ENCODE measurements at regions not wholly inside any gene's neighbourhood (a gene's known extent, or its start where the extent isn't known, plus 50 kb on each side); places are given as distances from the start of the nearest gene placed in this dataset.
"Not testable (repeated sequence)": the region's sequence is repeated elsewhere in the genome, so short reads cannot be mapped to it uniquely, and the experiment has no call there.

DNA sequence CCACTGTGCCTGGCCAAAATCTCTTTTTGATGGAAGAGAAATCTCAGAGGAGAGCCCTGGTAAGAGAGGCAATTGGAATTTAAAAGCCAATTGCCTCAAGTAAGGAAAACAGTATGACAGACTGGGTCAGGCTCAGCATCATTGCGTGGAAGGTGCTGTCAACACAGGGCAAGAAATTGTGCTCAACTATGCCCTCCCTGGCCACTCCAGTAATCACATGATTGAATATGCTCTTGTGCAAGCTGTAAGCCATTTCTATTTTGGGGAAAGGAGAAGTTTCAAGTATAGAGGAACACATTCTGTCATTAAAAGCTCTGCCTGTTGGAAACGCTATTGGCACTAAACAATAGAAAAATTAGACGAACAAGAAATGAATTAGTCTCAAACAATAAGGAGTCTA, 1127.7 kb downstream of the REEP3 start:
- DNase-seq = no peak

DNA sequence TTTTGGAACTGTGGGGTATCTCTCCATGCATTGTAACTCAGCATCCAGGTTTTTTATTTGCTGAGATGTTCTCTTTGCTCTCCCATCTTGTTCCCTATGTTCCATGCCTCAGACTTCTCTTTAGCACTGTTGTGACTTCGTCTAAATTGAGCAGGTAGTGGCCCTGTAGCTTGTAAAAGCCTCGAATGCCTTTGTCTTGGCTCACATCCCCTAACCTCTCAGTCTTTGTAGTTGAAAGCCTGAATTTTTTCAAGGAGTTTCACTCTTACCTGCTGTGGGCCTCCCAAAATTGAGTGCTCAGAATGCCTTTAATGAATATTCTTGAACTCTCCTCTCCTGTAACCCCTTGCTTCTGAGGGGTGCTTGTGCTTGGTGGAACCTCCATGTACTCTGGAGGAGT, 1137.3 kb downstream of the REEP3 start:
- no peak for DNase-seq

DNA sequence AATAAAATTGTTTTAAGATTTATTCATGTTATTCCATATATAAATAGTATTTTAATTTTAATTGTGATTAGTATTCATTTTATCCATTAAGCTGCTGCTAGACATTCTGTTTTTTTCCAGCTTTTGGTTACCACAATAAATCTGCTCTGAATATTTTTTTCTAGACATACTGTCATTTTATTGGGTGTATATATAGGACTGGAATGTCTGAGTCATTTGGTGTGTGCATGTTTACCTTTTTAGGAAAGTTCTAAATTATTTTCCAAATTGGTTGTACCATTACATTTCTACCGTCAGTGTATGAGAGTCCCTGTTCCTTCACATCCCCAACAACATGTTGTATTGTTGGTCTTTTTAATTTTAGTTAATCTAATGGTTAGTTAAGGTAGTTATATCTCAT, 1138.1 kb downstream of the REEP3 start:
- DNase-seq = no peak

DNA sequence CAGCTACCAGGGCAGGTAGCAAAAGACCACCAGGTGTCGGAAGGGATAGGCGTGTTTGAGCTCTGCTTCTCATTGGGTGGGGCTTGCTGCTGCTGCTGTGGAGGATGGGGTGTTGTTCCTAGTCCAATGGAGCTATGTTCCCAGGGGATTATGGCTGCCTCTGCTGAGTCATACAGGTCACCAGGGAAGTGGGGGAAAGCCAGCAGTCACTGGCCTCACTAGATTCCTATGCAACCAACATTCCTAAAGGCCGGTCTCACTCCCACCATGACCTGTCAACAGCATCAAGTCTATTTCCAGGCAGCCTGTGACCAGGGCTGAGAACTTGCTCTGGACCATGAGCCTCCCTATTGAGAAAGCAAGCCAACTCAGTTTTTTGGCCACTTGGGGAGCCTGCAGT, 1160.8 kb downstream of the REEP3 start:
- no peak for DNase-seq

DNA sequence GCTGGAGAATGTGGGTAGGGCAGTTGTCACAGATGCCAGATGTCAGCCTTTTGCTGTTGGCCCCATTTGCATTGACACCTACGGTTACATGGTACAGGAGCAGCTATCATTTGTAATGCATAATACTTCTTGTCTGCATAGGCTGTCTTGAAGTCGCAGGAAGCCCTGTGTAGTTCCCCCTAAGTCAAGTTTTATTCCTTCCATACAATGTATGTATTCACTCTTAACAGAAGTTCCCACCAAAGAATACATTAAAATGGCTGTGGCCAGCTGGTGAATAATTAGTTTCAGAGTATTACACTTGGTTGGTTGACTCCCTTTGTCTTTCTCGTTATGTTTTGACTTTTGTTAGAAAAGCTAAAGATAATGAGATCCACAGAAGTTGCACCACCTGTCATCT, 1169.0 kb downstream of the REEP3 start:
- no peak for DNase-seq

DNA sequence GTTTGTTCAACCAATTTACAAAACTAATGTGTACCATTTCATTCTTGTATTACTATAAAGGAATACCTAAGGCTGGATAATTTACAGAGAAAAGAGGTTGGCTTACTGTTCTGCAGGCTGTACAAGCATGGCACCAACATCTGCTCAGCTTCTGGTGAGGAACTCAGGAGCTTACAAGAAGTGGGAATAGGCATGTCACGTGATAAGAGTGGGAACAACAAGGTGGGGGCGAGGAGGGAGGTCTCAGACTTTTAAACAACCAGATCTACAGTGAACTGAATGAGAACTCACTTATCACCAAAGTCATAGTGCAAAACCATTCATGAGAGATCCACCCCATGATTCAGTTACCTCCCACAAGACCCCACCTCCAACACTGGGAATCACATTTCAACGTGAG, 1178.0 kb downstream of the REEP3 start:
- DNase-seq = no peak

DNA sequence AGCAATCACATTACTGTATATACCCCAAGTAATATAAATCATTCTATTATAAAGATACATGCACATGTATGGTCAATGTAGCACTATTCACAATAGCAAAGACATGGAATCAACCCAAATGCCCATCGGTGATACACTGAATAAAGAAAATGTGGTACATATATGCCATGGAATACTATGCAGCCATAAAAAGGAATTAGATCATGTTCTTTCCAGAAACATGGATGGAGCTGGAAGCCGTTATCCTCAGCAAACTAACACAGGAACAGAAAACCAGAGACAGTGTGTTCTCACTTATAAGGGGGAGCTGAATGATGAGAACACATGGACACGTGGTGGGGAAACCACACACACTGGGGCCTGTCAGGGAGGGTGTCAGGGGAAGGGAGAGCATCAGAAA, 1180.9 kb downstream of the REEP3 start:
- not testable (repeated sequence) for DNase-seq

DNA sequence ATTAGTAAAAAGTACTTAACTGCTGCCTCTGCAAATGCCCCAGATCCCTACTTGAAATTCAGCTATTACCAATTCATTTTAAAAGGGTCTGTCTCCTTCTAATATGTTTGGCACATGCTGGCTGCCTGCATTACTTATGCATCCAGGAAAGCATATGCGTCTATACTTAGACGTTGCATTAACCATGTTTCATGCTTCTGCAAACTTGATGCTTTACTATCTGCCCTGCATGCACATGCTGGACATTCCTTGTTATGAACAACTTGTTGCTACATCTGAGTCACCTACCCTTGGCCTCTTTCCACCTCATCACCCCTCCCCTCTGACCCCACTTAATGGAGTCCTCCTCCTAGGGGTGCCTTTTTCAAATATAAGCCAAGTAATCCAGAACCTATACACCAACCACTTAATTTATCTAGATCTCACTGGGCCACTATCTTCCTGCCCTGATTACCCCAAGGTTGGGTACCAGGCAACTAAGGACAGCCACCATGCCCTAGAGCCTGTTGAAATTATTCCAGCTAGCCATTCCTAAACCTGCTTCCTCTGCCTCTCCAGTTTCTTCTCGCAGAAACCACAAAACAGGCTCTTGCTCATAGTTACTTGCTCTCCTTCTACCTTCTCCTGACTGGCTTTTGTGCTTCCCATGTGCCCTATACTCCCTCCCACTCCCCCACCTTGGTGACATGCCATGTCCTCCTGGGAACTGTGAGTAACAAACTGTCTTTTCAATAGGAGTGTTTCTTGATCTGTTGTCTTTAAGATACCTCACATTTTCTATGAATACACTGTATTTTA, 1187.9 kb downstream of the REEP3 start:
- no peak for DNase-seq

DNA sequence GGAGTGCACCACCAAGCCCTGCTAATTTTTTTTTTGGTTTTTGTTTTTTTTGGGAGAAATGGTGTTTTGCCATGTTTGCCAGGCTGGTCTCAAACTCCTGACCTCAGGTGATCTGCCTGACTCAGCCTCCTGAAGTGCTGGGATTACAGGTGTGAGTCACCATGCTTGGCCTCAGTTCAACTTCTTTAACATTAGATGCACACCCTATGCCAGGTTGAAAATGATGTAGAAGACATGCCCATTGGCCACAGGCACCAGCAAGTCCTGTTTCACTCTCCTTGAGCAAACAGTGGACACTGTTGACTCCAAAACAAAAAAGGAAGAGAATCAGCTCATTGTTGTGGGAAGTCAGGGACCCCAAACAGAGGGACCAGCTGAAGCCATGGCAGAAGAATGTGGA, 1205.3 kb downstream of the REEP3 start:
- DNase-seq = no peak

DNA sequence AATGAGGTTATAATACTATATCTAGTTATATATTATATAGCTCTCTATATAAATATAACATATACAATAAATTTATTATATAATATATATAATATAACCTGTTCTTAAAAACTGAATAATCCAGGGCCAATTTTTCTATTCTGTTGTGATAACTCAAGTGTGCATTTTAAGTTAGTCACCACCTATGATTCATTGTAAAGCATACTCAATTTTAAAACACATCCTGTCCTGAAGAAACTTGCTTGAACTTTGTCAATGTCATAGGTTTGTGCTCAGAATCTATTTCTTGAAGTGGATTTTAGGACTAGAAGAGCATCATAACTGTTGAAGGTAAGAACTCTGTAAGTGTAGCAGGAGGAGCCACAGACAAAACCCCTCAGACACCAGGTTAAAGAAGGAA, 1209.8 kb downstream of the REEP3 start:
- no peak for DNase-seq

DNA sequence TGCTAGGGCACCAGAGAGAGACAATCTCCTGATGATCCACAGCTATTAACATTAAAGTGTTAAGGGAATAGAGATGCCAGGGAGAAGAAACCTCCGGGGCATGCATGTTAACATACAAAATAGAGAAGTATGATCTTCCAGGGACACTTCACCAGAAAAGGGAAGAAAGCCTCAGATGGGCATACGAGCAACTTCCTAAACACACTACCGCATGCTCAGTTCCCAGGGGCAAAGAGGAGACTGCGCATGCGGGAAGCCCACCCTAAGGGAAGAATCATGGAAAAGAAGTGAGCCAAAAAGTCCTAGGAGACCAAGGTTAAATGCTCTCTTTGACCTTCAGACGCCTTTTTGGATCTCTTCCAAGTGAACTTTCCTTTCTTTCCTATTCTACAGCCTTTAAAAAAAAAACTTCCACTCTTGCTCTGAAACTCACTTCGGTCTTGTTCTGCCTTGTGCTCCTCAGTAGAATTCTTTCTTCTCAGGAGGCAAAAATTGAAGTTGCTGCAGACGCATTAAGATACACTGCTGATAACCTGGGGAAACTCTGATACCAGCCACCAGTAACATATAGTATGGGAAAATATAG, 1211.3 kb downstream of the REEP3 start:
- DNase-seq = no peak

DNA sequence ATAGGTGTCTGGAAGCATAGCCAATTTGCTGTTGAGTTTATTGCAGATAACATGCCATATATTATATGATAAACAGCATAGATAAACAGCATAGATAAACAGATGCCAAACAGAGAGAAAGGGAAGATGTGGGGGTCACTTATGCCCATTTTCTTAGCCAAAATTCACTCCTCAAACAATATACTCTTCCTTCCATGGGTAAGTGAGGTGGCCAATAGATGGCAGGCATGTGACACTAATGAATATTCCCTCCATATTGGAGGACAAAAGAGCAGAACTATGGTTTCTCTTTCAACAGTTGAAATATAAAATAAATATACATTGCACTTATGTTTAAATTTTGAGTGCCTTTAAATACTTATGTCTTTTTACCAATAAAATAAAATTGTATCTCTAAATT, 1212.8 kb downstream of the REEP3 start:
- no peak for DNase-seq

DNA sequence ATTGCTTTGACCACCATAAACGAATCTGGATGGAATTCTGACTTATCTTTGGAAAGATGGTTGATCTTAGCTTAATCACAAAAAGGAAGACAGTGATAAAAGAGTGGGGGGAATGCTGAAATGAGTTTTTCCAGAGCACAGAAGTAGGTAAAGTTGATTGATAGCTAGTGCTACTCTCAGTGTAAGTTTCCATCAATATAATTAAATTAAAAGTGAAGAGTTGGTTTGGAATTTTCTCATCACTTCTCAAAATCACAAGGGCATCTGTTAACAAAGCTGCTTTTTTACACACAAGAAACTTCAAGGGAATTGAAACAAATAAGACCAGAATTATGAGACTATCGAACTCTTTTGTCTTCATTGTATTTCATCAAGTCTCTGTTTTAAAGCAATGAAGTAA, 1217.3 kb downstream of the REEP3 start:
- DNase-seq = no peak

DNA sequence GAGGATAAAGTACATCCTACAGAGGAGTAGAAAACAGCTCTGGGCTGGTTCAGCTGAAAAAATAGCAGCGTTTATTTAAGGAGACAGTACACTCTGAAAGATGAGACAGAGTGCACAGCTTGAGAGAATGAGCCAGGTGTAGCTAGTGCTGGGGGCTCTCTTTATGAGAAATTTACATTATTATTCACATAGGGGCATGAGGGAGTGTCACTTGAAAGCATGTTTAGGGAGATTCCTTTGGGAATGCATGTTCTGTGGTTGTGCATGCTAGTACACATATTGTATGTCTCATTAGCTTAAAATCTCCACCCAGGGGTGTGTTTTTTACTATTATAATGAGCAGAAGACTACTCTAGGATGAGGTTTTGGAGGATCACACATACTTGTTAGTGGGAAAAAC, 1224.4 kb downstream of the REEP3 start:
- DNase-seq = no peak

DNA sequence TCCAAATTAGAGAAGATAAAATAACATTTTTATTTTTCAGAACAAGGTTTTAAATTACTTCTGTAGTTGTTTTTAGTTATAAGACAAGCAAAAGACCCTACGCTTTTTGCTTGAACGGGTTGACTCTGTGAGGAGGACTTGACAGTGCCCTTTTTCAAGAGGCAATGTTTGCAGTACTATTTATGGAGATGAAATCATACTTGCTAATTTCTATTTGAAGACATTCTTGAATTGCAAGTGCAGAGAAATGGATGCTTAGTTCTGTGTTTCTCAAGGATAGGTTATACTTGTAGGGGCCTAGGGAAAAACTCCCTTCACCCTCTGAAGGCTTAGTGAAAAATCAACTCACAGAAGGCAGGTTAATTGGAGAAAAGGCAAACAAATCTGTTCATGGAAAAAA, 1229.5 kb downstream of the REEP3 start:
- no peak for DNase-seq

DNA sequence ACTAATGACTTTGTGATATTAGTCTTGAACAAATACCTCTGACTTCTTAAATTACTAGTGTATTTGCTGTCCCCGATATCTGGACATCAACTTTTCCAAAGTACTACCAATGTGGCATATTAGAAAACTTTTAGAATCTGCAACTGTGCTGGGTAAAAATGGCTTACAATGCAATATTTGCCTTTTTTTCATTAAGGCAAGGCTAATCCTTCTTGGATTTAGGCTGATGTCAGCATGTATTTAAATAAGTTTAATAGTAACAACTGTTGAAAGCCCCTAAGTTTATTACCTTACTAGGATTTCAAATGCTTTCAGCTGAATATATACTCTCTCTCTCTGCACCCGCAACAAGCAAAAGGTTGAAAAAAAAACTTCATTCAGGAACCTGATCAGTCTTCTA, 1232.3 kb downstream of the REEP3 start:
- DNase-seq = no peak

DNA sequence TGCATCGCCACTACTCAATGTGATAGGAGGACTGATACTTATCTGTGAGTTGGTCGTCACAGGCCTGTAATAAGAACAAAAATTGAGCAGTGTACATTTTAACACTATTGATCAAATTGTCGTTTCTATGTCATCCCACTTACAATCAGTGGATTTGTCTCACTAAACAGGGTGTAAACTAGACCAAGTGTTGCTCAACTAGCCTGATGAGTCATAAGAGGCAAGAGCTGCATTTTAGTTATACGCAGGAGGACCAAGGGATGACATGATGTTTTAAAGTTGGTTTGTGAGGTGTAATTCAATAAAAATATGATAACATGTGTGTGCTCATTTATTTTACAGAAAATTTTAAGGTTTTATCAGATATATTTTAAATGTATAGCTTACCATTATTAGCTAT, 1239.2 kb downstream of the REEP3 start:
- no peak for DNase-seq

DNA sequence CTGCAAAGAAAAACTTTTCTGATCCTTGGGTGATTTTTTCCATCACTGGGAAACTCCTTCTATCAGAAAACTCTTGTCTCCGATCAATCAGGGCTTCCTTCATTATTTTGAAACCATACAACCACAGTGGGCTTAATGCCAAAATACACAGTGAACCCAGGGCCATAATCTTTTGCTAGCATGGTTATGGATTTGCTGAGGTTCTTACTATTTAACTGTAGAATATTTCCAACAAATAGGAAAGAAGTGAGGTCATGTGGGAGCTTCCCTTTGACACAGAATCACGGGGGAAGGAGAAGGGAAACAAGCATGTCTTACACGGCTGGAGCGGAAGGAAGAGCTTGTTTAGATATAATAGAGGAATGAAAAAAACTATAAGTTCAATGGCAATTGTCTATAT, 1241.7 kb downstream of the REEP3 start:
- DNase-seq = no peak

DNA sequence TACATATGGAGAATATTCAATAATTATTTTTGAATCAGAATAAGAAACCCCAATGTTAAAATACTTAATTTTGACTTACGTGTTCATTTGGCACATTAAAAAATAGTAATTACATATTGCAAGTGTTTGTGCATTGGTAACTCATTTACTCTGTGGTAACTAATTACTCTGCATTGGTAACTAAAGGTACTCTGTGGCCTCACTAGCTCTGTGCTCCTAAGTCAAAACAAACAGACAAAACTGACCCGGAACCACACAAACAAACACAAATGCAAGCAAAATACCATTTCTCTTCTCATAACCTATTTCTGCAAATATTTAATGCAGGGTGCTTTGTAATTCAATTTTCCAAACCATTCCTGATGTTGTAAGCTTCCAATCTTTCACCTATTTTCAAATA, 1244.3 kb downstream of the REEP3 start:
- no peak for DNase-seq

DNA sequence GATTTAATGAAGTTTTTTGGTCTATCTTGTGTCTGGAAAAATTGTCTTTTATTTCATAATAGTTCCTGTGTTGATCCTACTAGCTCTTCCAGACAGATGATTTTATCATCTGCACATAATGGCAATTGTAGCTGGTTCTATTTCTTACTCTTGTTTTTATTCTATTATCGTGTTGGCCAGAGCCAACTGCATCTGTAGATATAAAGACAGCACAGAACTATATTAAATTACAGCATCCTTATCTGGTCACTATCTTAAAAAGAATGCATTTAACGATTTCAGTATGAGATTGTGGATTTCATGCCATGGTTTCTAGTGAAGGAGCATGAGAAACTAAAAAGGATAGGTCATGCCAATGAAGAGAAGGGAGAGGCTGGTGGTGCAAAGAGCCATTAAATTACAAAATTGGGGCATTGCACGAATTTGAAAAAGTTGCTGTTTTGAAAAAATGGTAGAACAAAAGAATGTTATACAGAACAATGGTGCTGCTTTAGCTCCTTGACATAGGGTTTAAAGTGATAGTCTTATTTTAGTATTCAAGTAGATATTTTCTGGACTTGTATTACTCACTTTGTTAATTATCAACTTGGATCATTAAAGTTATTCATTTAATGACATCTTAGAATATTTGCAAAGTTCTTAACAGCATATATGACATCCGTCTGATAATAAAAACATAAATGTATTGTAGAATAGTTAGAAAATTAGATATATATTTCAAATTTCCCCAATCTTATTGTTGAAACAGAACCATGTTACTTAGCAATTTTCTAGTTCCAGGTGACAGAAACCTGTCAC, 1250.3 kb downstream of the REEP3 start:
- no peak for DNase-seq

DNA sequence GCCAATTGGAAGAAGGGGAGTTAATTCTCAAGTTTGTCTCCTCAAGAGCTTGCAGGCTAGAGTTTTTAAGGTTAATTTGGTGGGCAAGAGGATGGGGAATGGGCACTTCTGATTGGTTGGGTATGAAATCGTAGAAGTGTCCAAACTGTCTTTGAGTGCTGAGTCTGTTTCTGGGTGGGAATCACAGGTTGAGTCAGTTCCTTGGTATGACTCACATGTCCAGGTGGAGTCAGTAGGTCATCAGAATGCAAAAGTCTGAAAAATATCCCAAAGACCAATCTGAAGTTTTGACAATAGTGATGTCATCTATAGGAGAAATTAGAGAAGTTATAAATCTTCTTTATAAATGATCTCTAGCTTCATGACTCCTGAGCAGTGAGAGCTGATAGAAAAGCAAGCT, 1252.2 kb downstream of the REEP3 start:
- no peak for DNase-seq

DNA sequence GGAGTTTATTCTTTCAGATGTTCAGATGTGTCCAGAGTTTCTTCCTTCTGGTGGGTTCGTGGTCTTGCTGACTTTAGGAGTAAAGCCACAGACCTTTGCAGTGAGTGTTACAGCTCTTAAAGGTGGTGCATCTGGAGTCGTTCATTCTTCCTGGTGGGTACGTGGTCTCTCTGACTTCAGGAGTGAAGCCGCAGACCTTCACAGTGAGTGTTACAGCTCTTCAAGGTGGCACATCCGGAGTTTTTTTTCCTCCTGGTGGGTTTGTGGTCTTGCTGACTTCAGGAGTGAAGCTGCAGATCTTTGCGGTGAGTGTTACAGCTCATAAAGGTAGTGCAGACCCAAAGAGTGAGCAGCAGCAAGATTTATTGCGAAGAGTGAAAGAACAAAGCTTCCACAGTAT, 1263.2 kb downstream of the REEP3 start:
- not testable (repeated sequence) for DNase-seq

DNA sequence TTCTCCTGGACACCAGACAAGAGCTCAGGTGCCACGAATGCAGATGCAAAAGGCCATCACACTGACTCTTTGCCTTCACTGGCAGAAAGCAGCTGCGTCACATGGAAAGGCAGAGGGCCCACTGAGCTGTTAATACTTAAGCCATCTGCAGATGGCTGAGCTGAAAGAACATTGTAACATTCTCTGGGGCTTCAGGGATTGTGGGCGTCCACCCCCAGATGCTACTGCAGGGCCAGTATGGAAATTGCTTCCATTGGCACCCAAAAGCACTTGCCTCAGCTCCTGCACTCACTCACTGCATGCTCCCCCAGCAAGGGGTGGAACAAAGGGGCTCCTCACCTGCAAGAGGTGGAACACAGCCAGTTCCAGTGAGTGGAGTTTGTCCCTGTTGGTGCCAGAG, 1264.6 kb downstream of the REEP3 start:
- DNase-seq = no peak

DNA sequence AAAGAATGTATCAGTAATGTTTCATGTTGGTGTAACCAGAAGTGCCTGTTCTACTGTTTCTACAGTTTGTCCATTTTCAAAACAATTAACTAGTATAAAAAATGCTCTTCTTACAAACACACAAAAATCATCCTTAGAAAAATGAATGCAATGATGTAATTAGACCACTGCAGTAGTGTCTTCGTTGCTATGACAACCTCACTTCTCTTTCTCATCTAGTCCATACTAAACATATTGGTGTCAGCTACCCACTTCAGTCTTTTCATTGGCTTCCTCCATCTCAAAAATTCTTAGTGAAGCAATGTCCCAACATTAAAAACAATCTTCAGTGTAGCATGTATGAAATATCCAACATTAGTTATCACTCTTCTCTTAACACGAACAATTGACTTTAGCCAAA, 1265.8 kb downstream of the REEP3 start:
- DNase-seq = no peak
